IMR-90 (cell line): ENCODE measurements at regions not wholly inside any gene's neighbourhood (a gene's known extent, or its start where the extent isn't known, plus 50 kb on each side); places are given as distances from the start of the nearest gene placed in this dataset.

Experiments used
- ATAC-seq: fragments of 200-7000 bp; cut with Tn5 transposase; 2 replicates; pipeline ENCODE4 v1.9.1; 2020; ENCODE audit warnings: low read depth, mild to moderate bottlenecking, moderate library complexity
- BruUV-seq: library from RNA; stranded (reverse); fragments of 400-500 nt; replicated peaks from 2 replicates; lab custom pipeline; 2021; lab: Mats Ljungman, UMichigan
- CTCF ChIA-PET: fragments of 300-600 bp; formaldehyde crosslinking; extraction: SDS; loops from one replicate; lab custom pipeline; 2021; ENCODE audit warnings: antibody characterized with exemption; lab: Yijun Ruan, JAX
- POLR2A ChIA-PET: fragments of 300-600 bp; sonication (Branson Sonifier 250); formaldehyde crosslinking; loops from one replicate; lab custom pipeline; 2022; ENCODE audit warnings: antibody characterized with exemption; ENCODE audit not compliant: unreplicated experiment; lab: Charles Lee
- DNase-seq: peaks from one replicate; pipeline ENCODE4 v3.0.0; 2013
- H2AFZ ChIP-seq: replicated peaks from 2 replicates; pipeline ENCODE3; 2013; ENCODE audit warnings: low read length, mild to moderate bottlenecking; ENCODE audit not compliant: poor library complexity
- H2AK5ac ChIP-seq: 2 replicates; pipeline ENCODE4 v1.6.1; 2013; ENCODE audit warnings: low read depth, low read length, inconsistent platforms
- H2AK9ac ChIP-seq: replicated peaks from 2 replicates; pipeline ENCODE3; 2013; ENCODE audit warnings: mild to moderate bottlenecking, low read depth, low read length, moderate library complexity; ENCODE audit not compliant: poor library complexity
- H2BK120ac ChIP-seq: 2 replicates; pipeline ENCODE4 v1.6.1; 2013; ENCODE audit warnings: low read depth, low read length, inconsistent platforms
- H2BK15ac ChIP-seq: 3 replicates; pipeline ENCODE4 v1.6.1; 2013; ENCODE audit warnings: low read depth, low read length, inconsistent platforms
- H2BK20ac ChIP-seq: 2 replicates; pipeline ENCODE4 v1.6.1; 2013; ENCODE audit warnings: low read depth, mild to moderate bottlenecking, inconsistent platforms, low read length, moderate library complexity
- H2BK5ac ChIP-seq: 2 replicates; pipeline ENCODE4 v1.6.1; 2013; ENCODE audit warnings: mild to moderate bottlenecking, low read depth, low read length, inconsistent platforms; ENCODE audit not compliant: poor library complexity, severe bottlenecking
- H3K14ac ChIP-seq: replicated peaks from 2 replicates; pipeline ENCODE4 v1.6.1; 2013; ENCODE audit warnings: low read depth, low read length, inconsistent platforms
- H3K18ac ChIP-seq: 2 replicates; pipeline ENCODE4 v1.6.1; 2013; ENCODE audit warnings: low read depth, low read length, control low read depth
- H3K23ac ChIP-seq: 2 replicates; pipeline ENCODE4 v1.6.1; 2013; ENCODE audit warnings: low read depth, low read length, inconsistent platforms
- H3K27ac ChIP-seq: 2 replicates; pipeline ENCODE4 v1.5.1; 2013; ENCODE audit warnings: mild to moderate bottlenecking, control low read depth, low read length; ENCODE audit not compliant: insufficient read depth
- H3K27me3 ChIP-seq: 2 replicates; pipeline ENCODE4 v1.6.1; 2013; ENCODE audit warnings: low read length; ENCODE audit not compliant: control insufficient read depth, insufficient read depth
- H3K36me3 ChIP-seq: 2 replicates; pipeline ENCODE4 v1.6.1; 2013; ENCODE audit warnings: low read length, mixed read lengths; ENCODE audit not compliant: control insufficient read depth, insufficient read depth
- H3K4ac ChIP-seq: 2 replicates; pipeline ENCODE4 v1.6.1; 2013; ENCODE audit warnings: low read depth, low read length, inconsistent platforms
- H3K4me1 ChIP-seq: 2 replicates; pipeline ENCODE4 v1.6.1; 2013; ENCODE audit warnings: low read length, mixed read lengths; ENCODE audit not compliant: control insufficient read depth, insufficient read depth
- H3K4me2 ChIP-seq: 2 replicates; pipeline ENCODE4 v1.6.1; 2013; ENCODE audit warnings: low read depth, mild to moderate bottlenecking, control low read depth, low read length, moderate library complexity
- H3K4me3 ChIP-seq: 2 replicates; pipeline ENCODE4 v1.5.1; 2013; ENCODE audit warnings: low read depth, mild to moderate bottlenecking, control low read depth, low read length, moderate library complexity; ENCODE audit not compliant: insufficient read depth
- H3K56ac ChIP-seq: 2 replicates; pipeline ENCODE4 v1.6.1; 2013; ENCODE audit warnings: low read length, inconsistent platforms; ENCODE audit not compliant: insufficient read depth; ENCODE audit errors: extremely low read depth
- H3K79me1 ChIP-seq, 2 experiments: 2 replicates each; pipeline ENCODE4 v1.6.1; 2013; ENCODE audit warnings: low read length in 2 of 2, inconsistent platforms in 1 of 2, low read depth in 1 of 2
- H3K9ac ChIP-seq: 2 replicates; pipeline ENCODE4 v1.6.1; 2013; ENCODE audit warnings: low read depth, low read length, control low read depth
- H3K9me1 ChIP-seq: 2 replicates; pipeline ENCODE4 v1.6.1; 2013; ENCODE audit warnings: low read length, inconsistent platforms; ENCODE audit not compliant: insufficient read depth
- H3K9me3 ChIP-seq: 2 replicates; pipeline ENCODE4 v1.6.1; 2013; ENCODE audit warnings: low read length; ENCODE audit not compliant: control insufficient read depth, insufficient read depth
- H4K20me1 ChIP-seq: 2 replicates; pipeline ENCODE4 v1.6.1; 2013; ENCODE audit warnings: low read length, inconsistent platforms; ENCODE audit not compliant: insufficient read depth
- H4K5ac ChIP-seq: 2 replicates; pipeline ENCODE4 v1.6.1; 2013; ENCODE audit warnings: mild to moderate bottlenecking, low read depth, low read length, control low read depth
- H4K8ac ChIP-seq, 2 experiments: 2 replicates each; pipeline ENCODE4 v1.6.1; 2013; ENCODE audit warnings: low read depth in 2 of 2, low read length in 2 of 2, control low read depth in 1 of 2, inconsistent platforms in 1 of 2
- H4K91ac ChIP-seq: 2 replicates; pipeline ENCODE4 v1.6.1; 2013; ENCODE audit warnings: low read depth, low read length, inconsistent platforms; ENCODE audit not compliant: insufficient read depth
- BHLHE40 ChIP-seq: fragments of 150-350 bp; IDR thresholded peaks from 2 replicates; pipeline ENCODE4 v1.6.1; 2016; ENCODE audit warnings: mild to moderate bottlenecking, low read depth, low read length
- CEBPB ChIP-seq: IDR thresholded peaks from 2 replicates; pipeline ENCODE4 v1.6.1; 2012; ENCODE audit warnings: low read depth, low read length, improper control_type of control experiment
- CHD1 ChIP-seq: IDR thresholded peaks from 2 replicates; pipeline ENCODE4 v1.6.1; 2012; ENCODE audit warnings: low read depth, low read length, improper control_type of control experiment
- CTCF ChIP-seq: conservative IDR thresholded peaks from 2 replicates; pipeline ENCODE4 v1.5.1; 2012; ENCODE audit warnings: mild to moderate bottlenecking, low read depth, low read length, improper control_type of control experiment
- ELK1 ChIP-seq: fragments of 150-350 bp; IDR thresholded peaks from 2 replicates; pipeline ENCODE4 v1.6.1; 2016; ENCODE audit warnings: low read depth, mild to moderate bottlenecking, low read length, moderate library complexity, borderline replicate concordance
- FOS ChIP-seq: fragments of 150-350 bp; IDR thresholded peaks from 2 replicates; pipeline ENCODE4 v1.6.1; 2016; ENCODE audit warnings: low read depth, low read length
- MAFK ChIP-seq: IDR thresholded peaks from 2 replicates; pipeline ENCODE4 v1.6.1; 2012; ENCODE audit warnings: low read depth, low read length, improper control_type of control experiment
- MAZ ChIP-seq: IDR thresholded peaks from 2 replicates; pipeline ENCODE4 v1.6.1; 2012; ENCODE audit warnings: low read depth, mild to moderate bottlenecking, low read length, improper control_type of control experiment, moderate library complexity, borderline replicate concordance
- MXI1 ChIP-seq: IDR thresholded peaks from 2 replicates; pipeline ENCODE4 v1.6.1; 2012; ENCODE audit warnings: low read depth, mild to moderate bottlenecking, low read length, moderate library complexity, borderline replicate concordance
- NFE2L2 ChIP-seq: fragments of 150-350 bp; IDR thresholded peaks from 2 replicates; pipeline ENCODE4 v1.6.1; 2016; ENCODE audit warnings: low read depth, mild to moderate bottlenecking, low read length
- POLR2A ChIP-seq: IDR thresholded peaks from 2 replicates; pipeline ENCODE4 v1.6.1; 2012; ENCODE audit warnings: mild to moderate bottlenecking, low read depth, low read length
- RAD21 ChIP-seq: IDR thresholded peaks from 2 replicates; pipeline ENCODE4 v1.6.1; 2012; ENCODE audit warnings: low read length, improper control_type of control experiment
- RCOR1 ChIP-seq: IDR thresholded peaks from 2 replicates; pipeline ENCODE4 v1.6.1; 2012; ENCODE audit warnings: mild to moderate bottlenecking, low read length, improper control_type of control experiment; ENCODE audit not compliant: insufficient replicate concordance
- RFX5 ChIP-seq: IDR thresholded peaks from 2 replicates; pipeline ENCODE4 v1.8.0; 2012; ENCODE audit warnings: low read depth, mild to moderate bottlenecking, low read length, moderate library complexity
- SMC3 ChIP-seq: fragments of 150-350 bp; IDR thresholded peaks from 2 replicates; pipeline ENCODE4 v1.6.1; 2016; ENCODE audit warnings: low read depth, mild to moderate bottlenecking, antibody characterized with exemption, low read length, moderate library complexity
- USF2 ChIP-seq: fragments of 150-350 bp; IDR thresholded peaks from 2 replicates; pipeline ENCODE4 v1.6.1; 2017; ENCODE audit warnings: mild to moderate bottlenecking, antibody characterized with exemption, low read length, low read depth
- WGBS, 2 experiments: methylation state at CpG; one replicate each; pipeline versions ENCODE4 v1.1.5 to v1.1.7; 2013; ENCODE audit warnings: missing lambda C conversion rate in 2 of 2; ENCODE audit not compliant: insufficient read length in 1 of 2; ENCODE audit errors: extremely low coverage in 2 of 2; 5-methylcytosine and 5-hydroxymethylcytosine counted together
- dilution Hi-C: fragments of 300-500 bp; cut with HindIII; formaldehyde crosslinking; loops from one replicate; pipeline ENCODE4 v1.14.3; 2018; ENCODE audit warnings: low sequenced_read_pairs; ENCODE audit not compliant: unreplicated experiment
- in situ Hi-C: fragments of 300-500 bp; cut with MboI; formaldehyde crosslinking; loops from 3 replicates; pipeline ENCODE4 v1.14.3; 2019; ENCODE audit warnings: low sequenced_read_pairs, inconsistent platforms, mixed read lengths
- intact Hi-C: fragments of 100-400 bp; cut with micrococcal nuclease; formaldehyde crosslinking; loops from 2 replicates; pipeline ENCODE4 v1.10.0; 2022

- Histone ChIP-seq H3K4ac (no peak overlapping the region), H3K4me1 (no peaks in the 10 kb centered on the region), H4K20me1 (no peaks in the 10 kb centered on the region), H3K36me3 (no peaks in the 10 kb centered on the region), H2AK5ac (no peak overlapping the region), H3K27ac (no peak overlapping the region), H3K9ac (no peak overlapping the region), H2AFZ (no peak overlapping the region), H3K23ac (no peak overlapping the region), H3K9me3 (no peaks in the 10 kb centered on the region), H2BK120ac (no peak overlapping the region), H2BK15ac (no peak overlapping the region), H3K4me3 (no peak overlapping the region), H3K27me3 (no peaks in the 10 kb centered on the region), H3K79me1 (no peaks in the 10 kb centered on the region), H3K18ac (no peak overlapping the region), H2BK20ac (no peak overlapping the region), H2AK9ac (no peak overlapping the region), H3K9me1 (no peaks in the 10 kb centered on the region), H3K4me2 (no peak overlapping the region), H4K8ac (no peak overlapping the region), H3K14ac (no peak overlapping the region), H3K56ac (no peak overlapping the region), H4K91ac (no peak overlapping the region), H2BK5ac (no peak overlapping the region), H4K5ac (no peak overlapping the region)
- no peak for DNase-seq
- ChIA-PET CTCF (no interaction called here), POLR2A (no interaction called here)
- BruUV-seq = no TSS peak
- in situ Hi-C loops = no loop called here
- dilution Hi-C loops = no loop called here
- intact Hi-C loops = no loop called here
- WGBS, 2 experiments = 29% methylated on average over 1 of the region's 3 CpGs; no CpG with 5 or more reads in 1 of the 2 experiments
- ATAC-seq = no peak
- no peak for TF ChIP-seq RAD21
- no peak for TF ChIP-seq CEBPB
- no peak for TF ChIP-seq SMC3
- no peak for TF ChIP-seq ELK1
- TF ChIP-seq CTCF = no peak
- no peak for TF ChIP-seq RFX5
- TF ChIP-seq NFE2L2 = no peak
- TF ChIP-seq USF2 = no peak
- TF ChIP-seq RCOR1 = no peak
- no peak for TF ChIP-seq POLR2A
- TF ChIP-seq MXI1 = no peak
- TF ChIP-seq FOS = no peak
- TF ChIP-seq MAZ = no peak
- no peak for TF ChIP-seq MAFK
- TF ChIP-seq CHD1 = no peak
- TF ChIP-seq BHLHE40 = no peak
These were observed 764.1 kb upstream of the ARRDC3 start for GRCh38 chr5:92147266-92147665.
